ENCODE measurements at regions not wholly inside any gene's neighbourhood (a gene's known extent, or its start where the extent isn't known, plus 50 kb on each side); places are given as distances from the start of the nearest gene placed in this dataset.
"Not testable (repeated sequence)": the region's sequence is repeated elsewhere in the genome, so short reads cannot be mapped to it uniquely, and the experiment has no call there.

- no peak for DNase-seq (ENCODE audit: low read depth)
Observed at GRCh38 chr16:59535298-59535697, 801.2 kb upstream of the GOT2 start.

GRCh38 chr16:59527206-59527997 lies 793.3 kb upstream of the GOT2 start:
- peak; percentile 80 for DNase-seq (ENCODE audit: low read depth)

GRCh38 chr16:59522826-59523225 lies 788.7 kb upstream of the GOT2 start:
- no peak for DNase-seq (ENCODE audit: low read depth)

- DNase-seq (ENCODE audit: low read depth) = not testable (repeated sequence)
Observed at GRCh38 chr16:59518721-59519120, 784.6 kb upstream of the GOT2 start.

GRCh38 chr16:59514651-59515050 lies 780.5 kb upstream of the GOT2 start:
- DNase-seq (ENCODE audit: low read depth) = no peak

GRCh38 chr16:59510008-59510424 lies 775.9 kb upstream of the GOT2 start:
- DNase-seq (ENCODE audit: low read depth) = no peak

GRCh38 chr16:59500601-59501000 lies 766.5 kb upstream of the GOT2 start:
- no peak for DNase-seq (ENCODE audit: low read depth)

GRCh38 chr16:59487067-59487466 lies 753.0 kb upstream of the GOT2 start:
- DNase-seq (ENCODE audit: low read depth) = no peak

- no peak for DNase-seq (ENCODE audit: low read depth)
Observed at GRCh38 chr16:59484833-59485516, 750.9 kb upstream of the GOT2 start.

- DNase-seq (ENCODE audit: low read depth) = peak; percentile 16
Observed at GRCh38 chr16:59478838-59479237, 744.7 kb upstream of the GOT2 start.

- DNase-seq (ENCODE audit: low read depth) = no peak
Observed at GRCh38 chr16:59470556-59470955, 736.4 kb upstream of the GOT2 start.

GRCh38 chr16:59469266-59469665 lies 735.1 kb upstream of the GOT2 start:
- no peak for DNase-seq (ENCODE audit: low read depth)

GRCh38 chr16:59463776-59464175 lies 729.7 kb upstream of the GOT2 start:
- peak; percentile 65 for DNase-seq (ENCODE audit: low read depth)

- DNase-seq (ENCODE audit: low read depth) = peak; percentile 86
Observed at GRCh38 chr16:59459806-59460205, 725.7 kb upstream of the GOT2 start.

GRCh38 chr16:59455497-59455896 lies 721.4 kb upstream of the GOT2 start:
- DNase-seq (ENCODE audit: low read depth) = no peak

GRCh38 chr16:59450513-59450912 lies 716.4 kb upstream of the GOT2 start:
- DNase-seq (ENCODE audit: low read depth) = not testable (repeated sequence)

GRCh38 chr16:59440502-59440901 lies 706.4 kb upstream of the GOT2 start:
- DNase-seq (ENCODE audit: low read depth) = no peak

GRCh38 chr16:59432896-59433295 lies 698.8 kb upstream of the GOT2 start:
- DNase-seq (ENCODE audit: low read depth) = no peak

GRCh38 chr16:59432276-59432675 lies 698.2 kb upstream of the GOT2 start:
- no peak for DNase-seq (ENCODE audit: low read depth)

- no peak for DNase-seq (ENCODE audit: low read depth)
Observed at GRCh38 chr16:59424714-59425273, 690.7 kb upstream of the GOT2 start.

- DNase-seq (ENCODE audit: low read depth) = peak; percentile 45
Observed at GRCh38 chr16:59411961-59412841, 678.1 kb upstream of the GOT2 start.

- no peak for DNase-seq (ENCODE audit: low read depth)
Observed at GRCh38 chr16:59410451-59410850, 676.3 kb upstream of the GOT2 start.
